ENCODE measurements at regions not wholly inside any gene's neighbourhood (a gene's known extent, or its start where the extent isn't known, plus 50 kb on each side); places are given as distances from the start of the nearest gene placed in this dataset.

GRCh38 chr11:45339729-45340519 lies 53.8 kb upstream of the SYT13 start:
- Histone ChIP-seq H3K9ac (ENCODE audit: low read length) (no peak overlapping the region), H3K9me3 (ENCODE audit: control insufficient read depth, low read length) (no peaks in the 10 kb centered on the region), H3K36me3 (ENCODE audit: control insufficient read depth, insufficient read depth, low read length) (no peaks in the 10 kb centered on the region), H3K4me3 (ENCODE audit: low read length) (no peak overlapping the region), H3K27me3 (ENCODE audit: control insufficient read depth, insufficient read depth, low read length) (no peaks in the 10 kb centered on the region), H3K4me1 (ENCODE audit: control insufficient read depth, insufficient read depth, low read length) (no peaks in the 10 kb centered on the region)

- no peak overlapping the region for H3K9ac ChIP-seq (ENCODE audit: low read length)
- no peaks in the 10 kb centered on the region for H3K27me3 ChIP-seq (ENCODE audit: control insufficient read depth, insufficient read depth, low read length)
- no peaks in the 10 kb centered on the region for H3K36me3 ChIP-seq (ENCODE audit: control insufficient read depth, insufficient read depth, low read length)
- H3K4me3 ChIP-seq (ENCODE audit: low read length), result no peak overlapping the region
- H3K4me1 ChIP-seq (ENCODE audit: control insufficient read depth, insufficient read depth, low read length), result no peaks in the 10 kb centered on the region
- no peaks in the 10 kb centered on the region for H3K9me3 ChIP-seq (ENCODE audit: control insufficient read depth, low read length)
Observed at GRCh38 chr11:45337583-45338360, 51.6 kb upstream of the SYT13 start.

- Histone ChIP-seq H3K4me3 (ENCODE audit: low read length) (no peak overlapping the region), H3K9me3 (ENCODE audit: control insufficient read depth, low read length) (no peaks in the 10 kb centered on the region), H3K27me3 (ENCODE audit: control insufficient read depth, insufficient read depth, low read length) (peaks cover 5% of the 10 kb centered on the region)
Observed at GRCh38 chr11:45336136-45336535, 50.0 kb upstream of the SYT13 start.

More at GRCh38 chr11:45336136-45336535, 50.0 kb upstream of the SYT13 start:
- Histone ChIP-seq H3K4me1 (ENCODE audit: control insufficient read depth, insufficient read depth, low read length) (peaks cover 5% of the 10 kb centered on the region), H3K36me3 (ENCODE audit: control insufficient read depth, insufficient read depth, low read length) (no peaks in the 10 kb centered on the region), H3K9ac (ENCODE audit: low read length) (no peak overlapping the region)

Data from mucosa of stomach (tissue), 1 donor.